K562 (cell line): ENCODE measurements at regions not wholly inside any gene's neighbourhood (a gene's known extent, or its start where the extent isn't known, plus 50 kb on each side); places are given as distances from the start of the nearest gene placed in this dataset.

Source experiments
- BRCA1 ChIP-seq, 2 experiments: fragments of 450-650 bp in 1 of 2; sonication (generic) in 1 of 2; formaldehyde crosslinking in 1 of 2; IDR thresholded peaks; 2 replicates each; pipeline versions ENCODE4 v1.5.0 to v1.6.1; 2017 to 2020; ENCODE audit warnings: mild to moderate bottlenecking in 1 of 2, missing genetic modification reagents in 1 of 2
- HDAC8 ChIP-seq: fragments of 450-650 bp; IDR thresholded peaks from 2 replicates; pipeline ENCODE4 v1.6.1; 2016; ENCODE audit warnings: mild to moderate bottlenecking, missing genetic modification characterization, moderate library complexity, missing compliant biosample characterization
- KLF6 ChIP-seq: fragments of 250-450 bp; sonication (Bioruptor Pico); IDR thresholded peaks from 2 replicates; pipeline ENCODE4 v1.4.0; 2020; ENCODE audit warnings: mild to moderate bottlenecking, moderate library complexity, borderline replicate concordance
- PHB ChIP-seq: fragments of 250-450 bp; sonication (Bioruptor Pico); IDR thresholded peaks from 2 replicates; pipeline ENCODE4 v1.5.0; 2021
- PYGO2 ChIP-seq: fragments of 450-650 bp; IDR thresholded peaks from 2 replicates; pipeline ENCODE4 v1.6.1; 2016; ENCODE audit warnings: mild to moderate bottlenecking, missing genetic modification characterization, moderate library complexity, missing compliant biosample characterization
- SMAD3 ChIP-seq: fragments of 450-650 bp; formaldehyde crosslinking; conservative IDR thresholded peaks from 2 replicates; pipeline ENCODE4 v1.4.0; 2020; ENCODE audit warnings: mild to moderate bottlenecking
- TCF7L2 ChIP-seq: fragments of 150-350 bp; IDR thresholded peaks from 2 replicates; pipeline ENCODE4 v1.6.1; 2016; ENCODE audit warnings: low read depth, mild to moderate bottlenecking, low read length, moderate library complexity
- ZNF347 ChIP-seq: fragments of 450-650 bp; formaldehyde crosslinking; IDR thresholded peaks from 2 replicates; pipeline ENCODE4 v1.4.0; 2020; ENCODE audit warnings: low read depth, mild to moderate bottlenecking, moderate library complexity
- TF ChIP-seq, protein P1 (sequence below): IDR thresholded peaks from 3 replicates; pipeline ENCODE4 v1.6.1; 2011; ENCODE audit warnings: borderline replicate concordance, mild to moderate bottlenecking; ENCODE audit not compliant: insufficient read length, insufficient read depth
- TF ChIP-seq, protein P2 (sequence below): fragments of 450-650 bp; conservative IDR thresholded peaks from 2 replicates; pipeline ENCODE4 v1.6.1; 2016; ENCODE audit warnings: missing genetic modification characterization, low read depth, mild to moderate bottlenecking, control low read depth, missing compliant biosample characterization

DNA sequence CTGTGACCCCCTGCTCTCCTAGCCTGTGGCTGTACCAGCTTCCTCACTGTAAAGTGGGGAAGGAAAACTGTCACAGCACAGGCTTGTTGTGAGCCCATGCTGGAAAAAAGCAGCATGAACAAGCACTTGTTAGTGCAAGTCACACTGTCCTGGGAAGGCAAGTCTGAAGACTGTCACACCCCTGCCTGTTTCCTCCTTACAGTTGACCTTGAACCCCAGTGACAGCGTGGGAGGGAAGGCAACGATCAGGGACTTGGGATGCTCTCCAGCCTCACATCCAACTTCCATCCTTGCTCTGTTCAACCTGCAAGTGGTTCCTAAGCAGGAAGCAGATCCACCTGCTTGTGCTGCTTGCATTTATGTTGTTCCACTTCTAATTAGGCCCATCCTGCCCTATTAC is 311.3 kb upstream of the KLHL29 start (continued):
- TF ChIP-seq SMAD3 (CRISPR knock-in tag), result no peak
- TF ChIP-seq PYGO2 (tag), result no peak
- TF ChIP-seq KLF6 (CRISPR knock-in tag), result no peak
- TF ChIP-seq HDAC8 (tag), result no peak
- TF ChIP-seq, protein P1, sequence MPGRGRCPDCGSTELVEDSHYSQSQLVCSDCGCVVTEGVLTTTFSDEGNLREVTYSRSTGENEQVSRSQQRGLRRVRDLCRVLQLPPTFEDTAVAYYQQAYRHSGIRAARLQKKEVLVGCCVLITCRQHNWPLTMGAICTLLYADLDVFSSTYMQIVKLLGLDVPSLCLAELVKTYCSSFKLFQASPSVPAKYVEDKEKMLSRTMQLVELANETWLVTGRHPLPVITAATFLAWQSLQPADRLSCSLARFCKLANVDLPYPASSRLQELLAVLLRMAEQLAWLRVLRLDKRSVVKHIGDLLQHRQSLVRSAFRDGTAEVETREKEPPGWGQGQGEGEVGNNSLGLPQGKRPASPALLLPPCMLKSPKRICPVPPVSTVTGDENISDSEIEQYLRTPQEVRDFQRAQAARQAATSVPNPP, result no peak
- TF ChIP-seq ZNF347 (CRISPR knock-in tag), result no peak
- no peak for TF ChIP-seq TCF7L2
- no peak for TF ChIP-seq BRCA1 (IDR thresholded peaks at IDR 0.05)
- no peak for TF ChIP-seq BRCA1 (CRISPR knock-in tag; IDR thresholded peaks at IDR 0.05)
- TF ChIP-seq, protein P2, sequence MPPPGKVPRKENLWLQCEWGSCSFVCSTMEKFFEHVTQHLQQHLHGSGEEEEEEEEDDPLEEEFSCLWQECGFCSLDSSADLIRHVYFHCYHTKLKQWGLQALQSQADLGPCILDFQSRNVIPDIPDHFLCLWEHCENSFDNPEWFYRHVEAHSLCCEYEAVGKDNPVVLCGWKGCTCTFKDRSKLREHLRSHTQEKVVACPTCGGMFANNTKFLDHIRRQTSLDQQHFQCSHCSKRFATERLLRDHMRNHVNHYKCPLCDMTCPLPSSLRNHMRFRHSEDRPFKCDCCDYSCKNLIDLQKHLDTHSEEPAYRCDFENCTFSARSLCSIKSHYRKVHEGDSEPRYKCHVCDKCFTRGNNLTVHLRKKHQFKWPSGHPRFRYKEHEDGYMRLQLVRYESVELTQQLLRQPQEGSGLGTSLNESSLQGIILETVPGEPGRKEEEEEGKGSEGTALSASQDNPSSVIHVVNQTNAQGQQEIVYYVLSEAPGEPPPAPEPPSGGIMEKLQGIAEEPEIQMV (tag), result no peak
- TF ChIP-seq PHB, result no peak
